ENCODE measurements at regions not wholly inside any gene's neighbourhood (a gene's known extent, or its start where the extent isn't known, plus 50 kb on each side); places are given as distances from the start of the nearest gene placed in this dataset.

DNA sequence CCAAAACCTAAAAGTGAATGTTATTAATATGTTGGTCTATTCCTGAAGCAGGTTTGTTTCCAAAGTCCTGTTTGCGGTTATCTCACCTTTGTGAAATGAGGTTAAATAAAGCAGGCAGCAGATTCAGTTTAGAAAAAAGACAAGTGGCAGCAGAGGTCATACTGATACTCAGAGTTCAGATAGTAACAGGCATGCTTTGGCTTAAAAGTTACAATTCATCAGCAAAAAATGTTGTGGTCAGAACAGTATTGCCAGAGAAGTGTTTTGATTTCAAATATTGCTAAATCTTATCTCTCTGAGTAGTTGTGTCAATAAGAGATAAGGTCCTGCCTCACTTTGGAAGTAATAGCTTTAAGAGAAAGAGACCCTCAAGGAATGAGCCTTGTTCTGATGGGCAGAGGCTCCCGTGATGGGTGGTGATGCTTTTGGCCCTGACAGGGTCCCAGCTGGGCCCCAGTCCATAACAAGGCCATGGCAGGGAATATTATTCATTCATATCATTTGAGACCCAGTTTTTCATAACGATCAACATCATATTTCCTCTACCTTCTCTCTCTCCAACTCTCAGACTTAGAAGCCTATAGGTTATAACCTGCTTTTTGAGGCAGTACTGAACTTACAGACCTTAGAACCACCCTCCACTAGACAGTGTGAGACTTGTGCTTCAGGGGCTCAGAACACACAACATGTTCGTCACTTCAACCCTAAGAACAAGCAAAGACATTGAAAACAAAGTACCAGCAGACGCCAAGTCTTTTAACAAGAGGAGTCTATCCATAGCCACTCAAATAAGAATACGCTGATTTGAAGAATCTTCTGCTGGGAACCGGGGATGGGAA, 58.5 kb upstream of the AHR start:
- no peak for TF ChIP-seq POLR2A (IDR thresholded peaks at IDR 0.05)
- TF ChIP-seq POLR2AphosphoS5 (IDR thresholded peaks at IDR 0.05) = no peak
- no peak for TF ChIP-seq CTCF (IDR thresholded peaks at IDR 0.05)

Measured in breast epithelium (tissue), 3 donors.